Osteocyte (in vitro differentiated cells): ENCODE measurements at regions not wholly inside any gene's neighbourhood (a gene's known extent, or its start where the extent isn't known, plus 50 kb on each side); places are given as distances from the start of the nearest gene placed in this dataset.

Experiments
- DNase-seq: peaks from one replicate; pipeline ENCODE4 v3.0.0; 2021; ENCODE audit warnings: mixed read lengths; ENCODE audit not compliant: unreplicated experiment; ENCODE audit errors: extremely low spot score
- H3K27ac Mint-ChIP-seq: one replicate; pipeline ENCODE4 v1.8.0; 2021; ENCODE audit warnings: mild to moderate bottlenecking, mixed read lengths; ENCODE audit not compliant: unreplicated experiment
- H3K27me3 Mint-ChIP-seq: one replicate; pipeline ENCODE4 v1.8.0; 2021; ENCODE audit warnings: mixed read lengths; ENCODE audit not compliant: unreplicated experiment
- H3K36me3 Mint-ChIP-seq: one replicate; pipeline ENCODE4 v1.8.0; 2021; ENCODE audit warnings: mixed read lengths; ENCODE audit not compliant: unreplicated experiment
- H3K4me1 Mint-ChIP-seq: one replicate; pipeline ENCODE4 v1.8.0; 2021; ENCODE audit warnings: mixed read lengths; ENCODE audit not compliant: unreplicated experiment
- H3K4me3 Mint-ChIP-seq: one replicate; pipeline ENCODE4 v1.8.0; 2021; ENCODE audit warnings: mild to moderate bottlenecking, moderate library complexity, mixed read lengths; ENCODE audit not compliant: unreplicated experiment
- H3K9me3 Mint-ChIP-seq: one replicate; pipeline ENCODE4 v1.8.0; 2021; ENCODE audit warnings: mixed read lengths; ENCODE audit not compliant: unreplicated experiment
- CTCF ChIP-seq: fragments of 200-600 bp; sonication (generic); IDR thresholded peaks from 2 replicates; pipeline ENCODE4 v1.5.0; 2021; ENCODE audit warnings: antibody characterized with exemption, mild to moderate bottlenecking, moderate library complexity

- no peak for DNase-seq
- Mint-ChIP-seq H3K27ac (no peak overlapping the region), H3K36me3 (no peaks in the 10 kb centered on the region), H3K27me3 (no peaks in the 10 kb centered on the region), H3K4me3 (no peak overlapping the region), H3K9me3 (no peaks in the 10 kb centered on the region), H3K4me1 (peaks cover 5% of the 10 kb centered on the region)
- TF ChIP-seq CTCF, result no peak
Measured at GRCh38 chr1:96544051-96544830, 177.3 kb upstream of the PTBP2 start.

- Mint-ChIP-seq H3K4me3 (no peak overlapping the region), H3K27ac (no peak overlapping the region), H3K36me3 (no peaks in the 10 kb centered on the region), H3K27me3 (no peaks in the 10 kb centered on the region), H3K4me1 (no peaks in the 10 kb centered on the region), H3K9me3 (no peaks in the 10 kb centered on the region)
- DNase-seq, result no peak
- no peak for TF ChIP-seq CTCF
Measured at GRCh38 chr1:96544831-96545221, 176.8 kb upstream of the PTBP2 start.

- Mint-ChIP-seq H3K4me3 (no peak overlapping the region), H3K27ac (no peak overlapping the region), H3K36me3 (no peaks in the 10 kb centered on the region), H3K9me3 (no peaks in the 10 kb centered on the region), H3K4me1 (no peaks in the 10 kb centered on the region), H3K27me3 (no peaks in the 10 kb centered on the region)
- no peak for DNase-seq
- TF ChIP-seq CTCF, result no peak
Measured at GRCh38 chr1:96545935-96546656, 175.5 kb upstream of the PTBP2 start.

GRCh38 chr1:96550061-96550460 lies 171.5 kb upstream of the PTBP2 start:
- TF ChIP-seq CTCF, result no peak
- H3K4me1 Mint-ChIP-seq, result no peaks in the 10 kb centered on the region
- no peaks in the 10 kb centered on the region for H3K9me3 Mint-ChIP-seq
- no peak overlapping the region for H3K27ac Mint-ChIP-seq
- H3K36me3 Mint-ChIP-seq, result no peaks in the 10 kb centered on the region
- no peaks in the 10 kb centered on the region for H3K27me3 Mint-ChIP-seq
- no peak for DNase-seq
- no peak overlapping the region for H3K4me3 Mint-ChIP-seq

GRCh38 chr1:96552451-96552850 lies 169.1 kb upstream of the PTBP2 start:
- no peak for DNase-seq
- Mint-ChIP-seq H3K36me3 (no peaks in the 10 kb centered on the region), H3K27me3 (no peaks in the 10 kb centered on the region), H3K9me3 (no peaks in the 10 kb centered on the region), H3K4me1 (no peaks in the 10 kb centered on the region), H3K27ac (no peak overlapping the region), H3K4me3 (no peak overlapping the region)
- no peak for TF ChIP-seq CTCF
